NOMO-1 treated with DMSO at 0.1 percent for 48 hours (cell line): ENCODE measurements at regions not wholly inside any gene's neighbourhood (a gene's known extent, or its start where the extent isn't known, plus 50 kb on each side); places are given as distances from the start of the nearest gene placed in this dataset.
"Not testable (repeated sequence)": the region's sequence is repeated elsewhere in the genome, so short reads cannot be mapped to it uniquely, and the experiment has no call there.

Experiments used
- DNase-seq: peaks from one replicate; lab custom pipeline; 2025; ENCODE audit not compliant: unreplicated experiment; lab: John Stamatoyannopoulos, UW

DNA sequence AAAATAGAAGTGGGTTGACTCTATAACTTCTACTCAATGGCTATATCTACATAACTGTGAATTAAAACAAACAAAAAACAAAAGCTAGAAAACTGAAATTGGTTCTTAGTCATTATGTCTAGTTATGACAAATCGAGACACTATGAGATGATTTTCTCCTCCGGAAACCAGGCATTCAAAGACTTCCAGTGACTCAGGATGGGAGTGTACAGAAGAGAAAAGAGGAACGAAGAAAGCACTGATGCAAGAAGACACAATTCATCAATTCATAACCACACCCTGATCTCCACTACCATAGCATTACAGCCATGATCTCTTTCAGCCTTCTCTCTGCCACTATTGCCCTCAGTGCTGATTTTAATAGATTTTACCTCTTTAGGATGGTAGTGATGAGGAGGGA lies 253.6 kb downstream of the CBLL2 start:
- DNase-seq: peak; percentile 95

DNA sequence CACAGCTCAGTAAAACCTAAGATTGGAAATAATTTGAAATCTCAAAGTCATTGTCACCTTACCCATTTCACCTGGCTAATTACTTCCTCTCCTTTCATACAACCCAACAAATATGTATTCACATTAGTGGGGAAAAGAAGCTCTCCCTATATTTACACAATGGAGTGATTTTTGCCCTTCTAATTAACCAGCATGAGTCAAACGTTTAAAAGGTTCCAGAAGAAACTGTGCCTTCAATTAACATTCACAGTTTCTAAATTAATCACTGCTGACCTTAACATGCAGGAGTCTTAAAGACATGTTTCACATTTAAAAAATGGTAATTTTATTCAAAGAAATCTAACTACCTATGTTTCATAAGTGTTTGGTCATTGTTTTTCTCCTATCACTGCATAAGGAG lies 254.6 kb downstream of the CBLL2 start:
- DNase-seq: no peak

DNA sequence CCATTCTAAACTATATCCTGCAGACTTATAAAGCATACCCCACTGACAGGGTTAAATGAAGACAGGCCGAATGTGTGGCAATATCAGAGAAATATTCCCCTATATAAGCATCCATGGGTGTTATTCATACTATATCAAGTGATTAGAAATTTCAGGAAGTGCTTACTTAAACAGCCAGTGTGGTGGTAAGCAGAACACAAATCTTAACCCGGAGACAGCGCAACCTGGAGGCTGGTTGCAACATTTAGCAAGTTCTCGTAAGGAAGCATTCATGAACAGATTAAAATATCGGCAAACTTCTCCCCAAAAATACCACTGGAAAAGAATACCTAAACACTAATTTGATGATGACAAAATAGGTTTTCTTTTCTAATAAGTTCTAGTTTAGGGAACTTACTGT lies 261.2 kb downstream of the CBLL2 start:
- peak; percentile 65 for DNase-seq

- no peak for DNase-seq
Measured at GRCh38 chrX:22534643-22535042, 261.9 kb downstream of the CBLL2 start.

- DNase-seq: no peak
Measured at GRCh38 chrX:22536746-22537304, 264.1 kb downstream of the CBLL2 start.

- no peak for DNase-seq
Measured at GRCh38 chrX:22538580-22538979, 265.9 kb downstream of the CBLL2 start.

- DNase-seq: no peak
Measured at GRCh38 chrX:22541926-22542325, 269.2 kb downstream of the CBLL2 start.

DNA sequence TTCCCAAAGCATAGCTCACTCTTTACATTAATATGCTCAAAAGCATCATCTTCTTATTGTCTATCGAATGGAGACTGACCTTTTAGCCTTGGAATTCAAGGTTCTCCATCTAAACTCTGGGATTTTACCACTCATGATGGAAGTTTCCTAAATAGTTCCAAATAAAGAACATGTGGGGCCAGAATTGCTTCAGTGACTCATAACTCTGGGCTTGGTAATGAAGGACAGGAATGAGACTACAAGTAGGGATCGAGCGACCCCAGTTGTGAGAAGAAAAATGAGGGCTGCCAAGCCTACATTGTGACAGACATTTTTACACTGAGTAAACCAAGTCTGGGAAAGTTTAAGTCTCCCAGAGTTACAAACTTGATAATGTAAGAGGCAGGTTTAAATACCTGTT lies 269.9 kb downstream of the CBLL2 start:
- no peak for DNase-seq

DNA sequence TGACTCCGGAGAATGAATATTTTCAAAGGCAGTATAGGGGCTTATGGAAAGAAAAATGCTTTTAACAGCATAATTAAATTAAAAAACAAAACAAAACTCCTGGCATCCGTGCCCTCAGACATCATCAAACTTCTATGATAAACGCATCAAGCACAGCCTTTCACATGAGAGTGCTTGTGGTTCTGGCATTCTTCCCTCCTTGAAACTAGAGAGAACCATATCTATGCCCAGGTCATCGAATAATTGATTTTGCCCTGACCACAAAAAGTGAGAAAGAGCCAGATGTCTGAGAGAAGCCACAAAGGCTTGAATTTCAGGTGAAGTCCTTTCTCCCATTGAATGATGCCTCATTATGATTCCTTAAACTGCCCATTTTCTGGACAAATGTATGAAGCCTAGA lies 286.8 kb downstream of the CBLL2 start:
- DNase-seq: no peak

GRCh38 chrX:22575161-22575845 lies 302.6 kb downstream of the CBLL2 start:
- no peak for DNase-seq

- no peak for DNase-seq
Measured at GRCh38 chrX:22577181-22577580, 304.5 kb downstream of the CBLL2 start.

DNA sequence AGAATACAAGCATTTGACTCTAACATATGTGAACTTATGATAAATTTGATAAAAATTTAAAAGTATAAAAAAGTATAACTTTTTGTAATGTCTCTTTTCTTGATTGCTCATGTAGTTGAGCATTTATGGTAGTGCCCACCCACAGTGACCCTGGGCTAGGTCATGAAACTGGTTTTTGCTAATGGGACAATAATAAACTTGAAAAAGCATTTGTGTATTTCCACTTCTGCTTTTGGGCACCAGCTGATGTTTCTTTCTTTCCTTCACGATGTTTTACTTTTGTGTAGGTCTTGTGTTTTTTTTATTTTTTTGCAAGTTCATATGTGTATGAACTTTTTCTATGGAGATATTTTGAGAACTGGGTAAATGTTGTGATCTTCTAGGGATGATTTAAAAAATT lies 313.1 kb downstream of the CBLL2 start:
- DNase-seq: no peak

DNA sequence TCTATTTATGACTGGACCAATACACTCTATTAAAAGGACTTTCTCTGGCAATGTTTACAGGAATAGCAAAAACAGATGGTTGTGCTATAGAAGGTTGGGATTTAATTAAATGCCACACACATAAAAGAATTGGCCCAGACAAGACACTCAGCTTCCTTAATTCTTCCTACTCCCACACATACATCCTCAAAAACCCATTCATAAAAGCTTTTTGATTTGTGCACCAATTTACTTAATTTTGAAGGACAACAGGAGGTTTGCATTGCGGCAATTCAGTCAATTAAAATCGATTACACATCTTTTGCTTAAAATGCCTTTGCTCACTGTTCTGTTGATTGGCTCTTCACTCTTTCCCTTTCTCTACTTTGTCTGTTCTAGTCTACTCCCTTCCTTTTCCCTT lies 317.1 kb downstream of the CBLL2 start:
- DNase-seq: no peak

DNA sequence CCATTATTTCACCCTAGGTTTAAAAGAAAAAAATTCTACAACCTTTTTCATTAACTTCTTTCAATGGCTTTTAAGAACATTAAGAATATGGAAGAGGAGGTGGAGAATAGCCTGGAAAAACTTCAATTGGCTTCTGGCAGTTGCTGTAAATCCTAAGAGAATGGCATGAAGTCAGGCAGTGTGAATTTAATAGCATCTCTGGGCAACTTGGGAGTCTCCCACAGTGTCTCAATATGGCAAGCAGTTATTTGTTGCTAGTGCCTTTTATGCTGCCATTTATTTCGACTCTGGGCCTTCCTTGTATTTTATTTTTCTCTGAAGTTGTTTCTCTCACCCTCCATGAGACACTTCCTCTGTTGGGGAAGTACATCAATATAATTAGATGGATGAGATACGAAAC lies 322.1 kb downstream of the CBLL2 start:
- DNase-seq: no peak

DNA sequence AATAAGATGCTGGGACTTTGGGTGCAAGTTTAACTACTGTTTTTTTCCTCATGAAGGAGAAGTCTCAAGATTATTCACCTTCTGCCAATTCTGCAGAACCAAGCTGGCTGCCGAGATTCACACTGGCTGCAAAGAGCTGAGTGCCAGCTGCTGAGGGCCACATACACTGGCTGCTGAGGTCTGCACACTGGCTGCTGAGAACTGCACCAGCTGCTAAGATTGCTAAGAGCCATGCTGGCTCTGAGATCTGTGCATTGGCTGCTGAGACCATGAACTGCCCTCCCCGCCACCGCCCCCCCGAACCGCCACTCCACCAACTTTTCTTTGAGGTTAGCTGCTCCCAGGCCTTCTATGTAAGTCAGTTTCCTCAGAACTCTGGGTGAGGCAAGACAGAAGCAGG lies 330.3 kb downstream of the CBLL2 start:
- no peak for DNase-seq

DNA sequence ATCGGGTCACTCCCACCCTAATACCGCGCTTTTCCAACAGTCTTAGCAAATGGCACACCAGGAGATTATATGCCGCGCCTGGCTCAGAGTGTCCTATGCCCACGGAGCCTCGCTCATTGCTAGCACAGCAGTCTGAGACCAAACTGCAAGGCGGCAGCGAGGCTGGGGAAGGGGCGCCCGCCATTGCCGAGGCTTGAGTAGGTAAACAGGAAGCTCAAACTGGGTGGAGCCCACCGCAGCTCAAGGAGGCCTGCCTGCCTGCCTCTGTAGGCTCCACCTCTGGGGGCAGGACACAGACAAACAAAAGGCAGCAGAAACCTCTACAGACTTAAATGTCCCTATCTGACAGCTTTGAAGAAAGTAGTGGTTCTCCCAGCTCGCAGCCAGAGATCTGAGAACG lies 336.7 kb downstream of the CBLL2 start:
- not testable (repeated sequence) for DNase-seq

DNA sequence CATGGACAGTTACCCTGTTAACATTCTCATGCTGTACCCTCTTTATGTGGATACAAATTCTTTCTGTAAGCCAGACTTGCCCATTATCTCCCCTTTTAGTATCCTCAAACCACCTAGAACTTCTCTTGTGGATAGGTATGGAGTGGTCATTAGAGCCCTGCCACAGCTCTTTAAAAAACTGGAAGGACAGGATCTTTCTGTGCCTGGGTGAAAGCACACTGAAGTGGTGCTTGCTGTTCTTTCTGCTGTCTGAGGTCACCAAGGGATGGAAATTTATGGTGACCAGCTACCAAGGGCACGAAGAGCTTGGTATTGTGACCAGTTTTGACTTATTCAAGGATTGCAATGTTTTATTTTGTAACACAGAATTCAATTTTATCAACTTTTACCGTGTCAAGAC lies 344.2 kb downstream of the CBLL2 start:
- DNase-seq: no peak

DNA sequence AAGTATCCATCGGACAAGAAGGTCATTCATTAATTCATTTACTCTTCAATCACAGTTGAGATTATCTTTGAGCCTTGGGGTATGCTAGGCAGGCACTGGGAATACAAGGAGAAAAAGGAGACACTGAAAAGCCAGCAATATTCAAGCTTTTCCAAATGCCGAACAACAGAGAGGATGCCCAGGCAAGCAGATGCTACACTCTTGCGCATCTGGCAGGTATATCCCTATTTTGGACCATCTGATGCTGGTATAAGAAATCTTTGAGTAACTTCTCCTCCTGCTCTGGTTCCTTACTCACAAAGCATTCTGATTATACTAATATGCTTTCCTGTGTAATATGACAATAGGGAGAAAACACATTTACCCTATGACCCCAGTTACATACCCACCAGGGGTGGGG lies 354.9 kb downstream of the CBLL2 start:
- DNase-seq: no peak

GRCh38 chrX:22628275-22628674 lies 355.6 kb downstream of the CBLL2 start:
- DNase-seq: no peak

- no peak for DNase-seq
Measured at GRCh38 chrX:22629105-22629725, 356.5 kb downstream of the CBLL2 start.

GRCh38 chrX:22634083-22634482 lies 361.4 kb downstream of the CBLL2 start:
- no peak for DNase-seq

- DNase-seq: no peak
Measured at GRCh38 chrX:22634751-22635150, 362.0 kb downstream of the CBLL2 start.

- no peak for DNase-seq
Measured at GRCh38 chrX:22648281-22648680, 351.5 kb upstream of the DDX53 start.
